HG03039 (cell line): ENCODE measurements at regions not wholly inside any gene's neighbourhood (a gene's known extent, or its start where the extent isn't known, plus 50 kb on each side); places are given as distances from the start of the nearest gene placed in this dataset.
"Not testable (repeated sequence)": the region's sequence is repeated elsewhere in the genome, so short reads cannot be mapped to it uniquely, and the experiment has no call there.

Experiments used
- ATAC-seq: cut with Tn5 transposase; IDR thresholded peaks from one replicate; pipeline ENCODE4 v1.9.1; 2021; ENCODE audit warnings: mild to moderate bottlenecking, moderate library complexity; ENCODE audit not compliant: unreplicated experiment

- ATAC-seq, result no peak
Measured at GRCh38 chr2:235216901-235217300, 265.1 kb downstream of the SH3BP4 start.

GRCh38 chr2:235217846-235218245 is 266.0 kb downstream of the SH3BP4 start:
- ATAC-seq, result no peak

- ATAC-seq, result no peak
Measured at GRCh38 chr2:235218486-235218907, 266.7 kb downstream of the SH3BP4 start.

- ATAC-seq, result no peak
Measured at GRCh38 chr2:235219048-235219447, 267.2 kb downstream of the SH3BP4 start.

GRCh38 chr2:235220331-235220730 is 268.5 kb downstream of the SH3BP4 start:
- ATAC-seq, result no peak

GRCh38 chr2:235223011-235223410 is 270.8 kb upstream of the AGAP1 start:
- no peak for ATAC-seq

GRCh38 chr2:235224410-235224809 is 269.4 kb upstream of the AGAP1 start:
- no peak for ATAC-seq

- ATAC-seq, result no peak
Measured at GRCh38 chr2:235225261-235225660, 268.6 kb upstream of the AGAP1 start.

- ATAC-seq, result no peak
Measured at GRCh38 chr2:235227590-235227989, 266.3 kb upstream of the AGAP1 start.

GRCh38 chr2:235228422-235228821 is 265.4 kb upstream of the AGAP1 start:
- not testable (repeated sequence) for ATAC-seq

GRCh38 chr2:235229236-235229635 is 264.6 kb upstream of the AGAP1 start:
- no peak for ATAC-seq

- ATAC-seq, result no peak
Measured at GRCh38 chr2:235230821-235231601, 262.8 kb upstream of the AGAP1 start.

- ATAC-seq, result no peak
Measured at GRCh38 chr2:235232449-235233433, 261.1 kb upstream of the AGAP1 start.

- no peak for ATAC-seq
Measured at GRCh38 chr2:235234736-235235135, 259.1 kb upstream of the AGAP1 start.

GRCh38 chr2:235235977-235236767 is 257.7 kb upstream of the AGAP1 start:
- ATAC-seq, result no peak

GRCh38 chr2:235238537-235238936 is 255.3 kb upstream of the AGAP1 start:
- ATAC-seq, result no peak

- no peak for ATAC-seq
Measured at GRCh38 chr2:235240574-235240973, 253.3 kb upstream of the AGAP1 start.

- no peak for ATAC-seq
Measured at GRCh38 chr2:235244255-235245220, 249.3 kb upstream of the AGAP1 start.

- no peak for ATAC-seq
Measured at GRCh38 chr2:235247001-235247400, 246.8 kb upstream of the AGAP1 start.

- ATAC-seq, result no peak
Measured at GRCh38 chr2:235255693-235256092, 238.2 kb upstream of the AGAP1 start.
